NCI-H146 treated with DMSO at 0.1 percent for 48 hours (cell line): ENCODE measurements at regions not wholly inside any gene's neighbourhood (a gene's known extent, or its start where the extent isn't known, plus 50 kb on each side); places are given as distances from the start of the nearest gene placed in this dataset.

Experiments used
- DNase-seq: peaks from one replicate; lab custom pipeline; 2025; ENCODE audit not compliant: unreplicated experiment; lab: John Stamatoyannopoulos, UW

- DNase-seq = no peak
Observed at GRCh38 chr21:36554411-36555157, 74.7 kb upstream of the CLDN14 start.

DNA sequence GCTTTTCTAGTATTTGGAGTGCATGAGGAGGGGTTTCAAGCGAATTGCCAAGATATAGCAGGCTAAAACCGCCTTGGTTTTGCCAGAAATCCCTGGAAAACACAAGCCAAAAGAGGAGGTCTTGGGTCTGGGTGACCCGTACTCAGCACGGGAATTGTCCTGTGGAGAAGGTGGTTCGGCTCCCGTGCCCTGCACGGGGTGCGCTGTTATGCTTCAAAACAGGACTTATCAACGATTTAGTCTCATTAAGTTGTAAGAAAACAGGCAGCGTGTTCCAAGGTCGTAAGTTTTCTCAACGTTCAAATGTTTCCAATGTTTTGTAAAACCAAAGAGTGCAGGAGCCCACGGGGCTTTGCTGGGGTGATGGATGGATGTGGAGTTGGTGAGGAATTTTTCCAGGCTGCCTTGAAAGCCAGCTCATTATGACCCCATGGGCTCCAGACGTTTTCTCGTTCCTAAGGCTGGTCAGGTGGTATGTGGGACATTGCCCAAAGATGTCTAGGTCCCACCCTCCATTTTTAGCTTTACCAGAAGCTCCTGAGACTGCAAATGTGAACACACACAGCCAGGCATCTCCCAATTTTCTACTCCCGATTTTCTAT lies 75.4 kb upstream of the CLDN14 start:
- DNase-seq = no peak

DNA sequence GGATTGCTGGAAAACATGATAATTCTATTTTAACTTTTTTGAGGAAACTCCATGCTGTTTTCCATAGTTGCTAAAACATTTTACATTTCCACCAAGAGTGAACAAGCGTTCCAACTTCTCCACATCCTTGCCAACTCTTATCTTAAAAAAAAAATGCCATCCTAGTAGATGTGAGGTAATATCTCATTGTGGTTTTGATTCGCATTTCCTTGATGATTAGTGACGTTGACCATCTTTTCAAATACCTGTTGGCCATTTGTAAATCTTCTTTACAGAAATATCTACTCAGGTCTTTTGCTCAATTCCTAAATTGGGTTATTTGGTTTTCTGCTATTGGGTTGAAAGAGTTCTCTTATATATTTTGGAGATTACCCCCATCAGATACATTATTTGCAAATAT lies 77.4 kb upstream of the CLDN14 start:
- DNase-seq = no peak

DNA sequence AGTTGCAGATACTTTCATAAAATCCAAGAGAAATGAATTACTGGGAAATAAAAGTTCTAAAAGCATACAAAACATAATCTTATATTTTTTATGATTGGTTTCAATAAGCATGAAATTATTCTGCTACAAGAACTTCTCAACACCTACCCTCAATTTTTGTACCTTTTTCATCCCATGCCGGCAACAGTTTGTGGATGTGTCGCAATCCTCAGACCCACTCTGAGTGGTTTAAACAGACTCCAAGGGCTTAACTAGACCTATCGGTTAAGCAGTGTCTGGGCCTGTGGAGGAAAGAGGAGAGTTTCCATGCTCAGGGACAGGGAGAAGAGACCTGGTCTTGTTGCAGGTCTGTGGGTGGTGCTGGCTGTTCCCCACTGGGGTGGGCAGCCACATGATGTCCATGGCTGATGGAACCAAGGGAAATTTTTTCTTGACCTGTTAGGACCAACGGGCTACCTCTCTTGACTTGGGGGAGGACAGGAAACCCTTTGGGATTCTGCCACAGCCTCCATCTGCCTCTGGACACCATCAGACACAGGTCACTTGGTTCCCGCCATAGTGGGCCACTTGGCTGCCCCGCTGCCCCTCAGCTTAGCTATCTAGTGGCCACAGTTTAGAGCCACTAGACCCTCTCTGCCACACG lies 81.1 kb upstream of the CLDN14 start:
- no peak for DNase-seq

GRCh38 chr21:36563341-36563926 lies 83.5 kb upstream of the CLDN14 start:
- DNase-seq = no peak

DNA sequence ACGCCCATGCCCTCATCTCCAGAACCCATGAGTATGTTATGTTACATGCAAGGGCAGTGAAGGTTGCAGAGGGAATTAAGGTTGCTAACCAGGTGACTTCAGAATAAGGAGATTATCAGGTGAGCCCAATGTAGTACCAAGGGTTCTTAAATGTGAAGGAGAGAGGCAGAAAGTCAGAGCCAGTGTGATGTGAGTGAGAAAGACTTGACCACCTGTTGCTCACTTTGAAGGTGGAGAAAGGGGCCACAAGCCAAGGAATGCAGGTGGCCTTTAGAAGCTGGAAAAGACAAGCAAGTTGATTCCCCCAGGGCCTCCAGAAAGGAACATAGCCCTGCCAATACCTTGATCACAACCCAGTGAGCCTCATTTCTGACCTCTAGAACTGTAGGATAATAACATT lies 84.7 kb upstream of the CLDN14 start:
- no peak for DNase-seq

- DNase-seq = no peak
Observed at GRCh38 chr21:36565540-36565939, 85.6 kb upstream of the CLDN14 start.

DNA sequence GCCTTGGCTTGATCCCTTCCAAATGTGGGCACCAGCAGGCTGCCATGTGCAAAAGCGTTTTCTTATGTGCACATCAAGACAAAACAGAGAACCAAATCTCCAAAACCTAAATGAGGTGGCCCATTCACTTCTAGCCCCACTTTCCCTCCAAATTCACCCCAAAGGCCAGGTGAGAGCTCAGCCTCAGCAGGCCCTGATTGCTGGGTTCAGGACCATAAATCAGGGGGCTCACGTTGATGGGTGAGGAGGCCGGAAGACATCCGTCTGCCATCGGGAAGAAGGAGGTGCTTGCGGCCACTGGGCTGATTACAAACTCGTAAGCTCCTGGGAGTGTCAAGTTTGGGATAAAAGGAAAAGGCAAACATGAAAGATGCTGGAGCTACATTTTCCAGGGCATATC lies 86.7 kb upstream of the CLDN14 start:
- DNase-seq = no peak

DNA sequence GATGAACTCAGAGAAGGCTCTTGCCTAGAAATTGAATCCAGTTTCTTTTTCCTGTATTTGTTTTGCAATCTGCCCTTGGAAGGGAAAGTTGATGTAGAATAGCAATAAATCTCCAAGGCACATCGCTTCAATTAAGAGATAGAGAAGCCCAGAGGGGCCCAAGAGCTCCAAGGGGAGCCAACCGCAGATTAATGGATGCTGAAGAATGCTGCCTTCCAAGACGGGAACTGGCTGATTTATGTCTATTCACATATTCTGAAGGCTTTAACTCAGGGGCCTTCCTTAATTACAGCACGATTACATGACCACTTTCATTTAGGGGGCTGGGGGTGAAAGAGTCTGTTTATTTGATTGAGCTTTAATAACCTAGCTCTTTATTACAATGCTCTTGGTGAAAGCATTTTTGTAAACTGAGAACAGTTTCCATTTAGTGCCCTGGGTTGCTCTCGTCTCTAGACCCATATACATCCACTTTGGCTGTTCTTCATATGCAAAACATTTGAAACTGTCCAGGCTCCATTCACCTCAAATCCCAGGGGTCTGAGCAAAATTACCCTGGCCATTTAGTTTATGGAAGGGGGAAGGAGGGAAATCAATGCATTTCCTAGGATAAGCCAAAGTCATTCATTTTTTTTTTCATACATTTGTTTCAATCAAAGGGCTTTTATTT lies 87.4 kb upstream of the CLDN14 start:
- DNase-seq = no peak

GRCh38 chr21:36569511-36569910 lies 89.6 kb upstream of the CLDN14 start:
- DNase-seq = no peak

- DNase-seq = no peak
Observed at GRCh38 chr21:36571556-36571955, 91.6 kb upstream of the CLDN14 start.

- DNase-seq = no peak
Observed at GRCh38 chr21:36572039-36572438, 92.1 kb upstream of the CLDN14 start.

- DNase-seq = no peak
Observed at GRCh38 chr21:36575306-36575705, 95.4 kb upstream of the CLDN14 start.

- DNase-seq = no peak
Observed at GRCh38 chr21:36576441-36576840, 96.5 kb upstream of the CLDN14 start.

DNA sequence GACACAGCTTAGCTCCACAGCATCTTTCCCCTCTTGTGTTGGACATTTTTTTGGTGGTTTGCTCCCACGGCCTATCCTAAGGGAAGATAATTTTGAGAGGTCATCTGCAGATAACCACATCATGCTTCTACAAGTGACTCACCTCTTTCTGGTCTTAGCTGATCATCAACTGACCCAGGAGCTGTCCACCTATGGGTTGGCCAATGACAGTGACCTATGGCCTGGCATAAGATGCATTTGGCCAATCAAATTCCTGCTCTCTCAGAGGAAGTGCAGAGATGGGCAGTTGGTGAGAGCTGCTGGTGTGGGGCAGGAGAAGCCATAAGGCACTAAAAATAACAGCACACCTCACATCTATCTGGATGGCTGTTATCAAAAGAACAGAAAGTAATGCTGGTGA lies 100.0 kb upstream of the CLDN14 start:
- no peak for DNase-seq

DNA sequence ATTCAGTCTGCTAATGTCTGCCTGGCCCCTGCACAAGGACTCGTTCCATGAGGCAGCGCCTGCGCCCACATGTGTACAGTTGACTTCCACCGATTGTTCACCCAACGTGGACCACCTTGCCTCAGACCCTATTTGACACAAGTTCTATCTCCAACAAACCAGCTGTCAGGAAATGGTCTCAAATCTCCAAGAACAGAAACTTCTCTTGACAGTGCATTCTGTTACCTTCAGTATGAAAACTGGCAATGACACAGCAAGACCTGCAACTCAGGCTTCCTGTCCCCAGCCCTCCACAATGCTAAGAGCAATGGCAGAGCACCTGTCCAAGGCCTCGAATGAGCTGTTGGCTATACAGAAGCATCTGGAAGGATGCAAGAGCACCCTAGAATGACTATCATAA lies 102.3 kb upstream of the CLDN14 start:
- no peak for DNase-seq

DNA sequence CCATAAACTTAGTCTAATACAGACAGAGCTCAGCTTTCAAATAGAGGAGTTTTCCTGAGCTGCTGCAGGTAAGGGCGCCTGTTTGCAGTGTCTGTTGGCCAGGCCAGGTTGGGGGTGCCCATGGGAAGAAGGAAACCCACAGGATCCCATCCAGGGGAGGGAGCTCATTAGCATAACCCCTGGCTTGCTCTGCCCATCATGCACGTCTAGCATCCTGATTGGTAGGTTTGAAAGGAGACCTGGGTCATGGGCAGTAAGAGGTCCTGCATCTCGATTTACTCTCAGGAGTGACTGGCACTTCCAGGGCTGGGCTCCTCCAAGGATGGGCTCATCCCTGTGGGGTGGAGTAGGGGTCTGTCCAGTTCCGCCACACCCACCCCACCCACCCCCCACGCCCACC lies 103.7 kb upstream of the CLDN14 start:
- no peak for DNase-seq

GRCh38 chr21:36584980-36585940 lies 105.3 kb upstream of the CLDN14 start:
- DNase-seq = no peak

- no peak for DNase-seq
Observed at GRCh38 chr21:36587388-36587787, 107.5 kb upstream of the CLDN14 start.

- DNase-seq = no peak
Observed at GRCh38 chr21:36589352-36589971, 109.5 kb upstream of the SIM2 start.
